Rectal smooth muscle tissue (tissue), 1 donor: ENCODE measurements at regions not wholly inside any gene's neighbourhood (a gene's known extent, or its start where the extent isn't known, plus 50 kb on each side); places are given as distances from the start of the nearest gene placed in this dataset.
A peak's percentile ranks its signal among the peaks of the same experiment; 100 is the strongest.

ENCODE experiments used
- H3K27ac ChIP-seq: one replicate; pipeline ENCODE4 v1.7.0; 2013; ENCODE audit warnings: low read depth, low read length, inconsistent platforms
- H3K27me3 ChIP-seq: one replicate; pipeline ENCODE4 v1.7.0; 2013; ENCODE audit warnings: low read length; ENCODE audit not compliant: control insufficient read depth, insufficient read depth
- H3K36me3 ChIP-seq: one replicate; pipeline ENCODE4 v1.7.0; 2013; ENCODE audit warnings: low read length; ENCODE audit not compliant: control insufficient read depth, insufficient read depth
- H3K4me1 ChIP-seq: one replicate; pipeline ENCODE4 v1.7.0; 2013; ENCODE audit warnings: low read length; ENCODE audit not compliant: control insufficient read depth, insufficient read depth
- H3K4me3 ChIP-seq: one replicate; pipeline ENCODE4 v1.7.0; 2013; ENCODE audit warnings: low read length
- H3K9ac ChIP-seq: one replicate; pipeline ENCODE4 v1.7.0; 2013; ENCODE audit warnings: low read length

GRCh38 chr20:58600756-58601155 lies 50.3 kb upstream of the STX16 start:
- Histone ChIP-seq H3K36me3 (no peaks in the 10 kb centered on the region), H3K9ac (no peak overlapping the region), H3K4me3 (no peak overlapping the region), H3K27me3 (no peaks in the 10 kb centered on the region), H3K27ac (no peak overlapping the region), H3K4me1 (peaks cover 38% of the 10 kb centered on the region)

GRCh38 chr20:58599966-58600365 lies 51.1 kb upstream of the STX16 start:
- H3K27me3 ChIP-seq: no peaks in the 10 kb centered on the region
- H3K4me1 ChIP-seq: peaks cover 41% of the 10 kb centered on the region
- no peak overlapping the region for H3K9ac ChIP-seq
- H3K27ac ChIP-seq: no peak overlapping the region
- no peaks in the 10 kb centered on the region for H3K36me3 ChIP-seq
- H3K4me3 ChIP-seq: no peak overlapping the region

- no peaks in the 10 kb centered on the region for H3K27me3 ChIP-seq
- H3K4me3 ChIP-seq: no peak overlapping the region
- no peaks in the 10 kb centered on the region for H3K36me3 ChIP-seq
- peak overlapping the region; percentile 91 for H3K27ac ChIP-seq
- no peak overlapping the region for H3K9ac ChIP-seq
- H3K4me1 ChIP-seq: peaks cover 28% of the 10 kb centered on the region
Measured at GRCh38 chr20:58598211-58599015, 52.7 kb upstream of the STX16 start.

GRCh38 chr20:58597249-58597891 lies 53.7 kb upstream of the STX16 start:
- Histone ChIP-seq H3K4me3 (no peak overlapping the region), H3K9ac (no peak overlapping the region), H3K27me3 (no peaks in the 10 kb centered on the region), H3K36me3 (no peaks in the 10 kb centered on the region), H3K4me1 (peaks cover 28% of the 10 kb centered on the region), H3K27ac (peak overlapping the region; percentile 91)

- no peak overlapping the region for H3K4me3 ChIP-seq
- H3K36me3 ChIP-seq: no peaks in the 10 kb centered on the region
- H3K9ac ChIP-seq: no peak overlapping the region
- peak overlapping the region; percentile 91 for H3K27ac ChIP-seq
- H3K4me1 ChIP-seq: peaks cover 28% of the 10 kb centered on the region
- no peaks in the 10 kb centered on the region for H3K27me3 ChIP-seq
Measured at GRCh38 chr20:58596750-58597248, 54.3 kb upstream of the STX16 start.

GRCh38 chr20:58596244-58596643 lies 54.8 kb upstream of the STX16 start:
- Histone ChIP-seq H3K36me3 (no peaks in the 10 kb centered on the region), H3K27ac (peak overlapping the region; percentile 91), H3K27me3 (no peaks in the 10 kb centered on the region), H3K4me3 (no peak overlapping the region), H3K4me1 (peaks cover 28% of the 10 kb centered on the region), H3K9ac (no peak overlapping the region)

- no peak overlapping the region for H3K9ac ChIP-seq
- H3K27me3 ChIP-seq: no peaks in the 10 kb centered on the region
- peaks cover 28% of the 10 kb centered on the region for H3K4me1 ChIP-seq
- no peak overlapping the region for H3K4me3 ChIP-seq
- H3K36me3 ChIP-seq: no peaks in the 10 kb centered on the region
- no peak overlapping the region for H3K27ac ChIP-seq
Measured at GRCh38 chr20:58595167-58595566, 55.9 kb upstream of the STX16 start.

GRCh38 chr20:58593880-58594638 lies 57.0 kb upstream of the STX16 start:
- no peak overlapping the region for H3K9ac ChIP-seq
- H3K27ac ChIP-seq: peak overlapping the region; percentile 46
- H3K27me3 ChIP-seq: no peaks in the 10 kb centered on the region
- H3K4me1 ChIP-seq: peaks cover 32% of the 10 kb centered on the region
- no peak overlapping the region for H3K4me3 ChIP-seq
- no peaks in the 10 kb centered on the region for H3K36me3 ChIP-seq

GRCh38 chr20:58592076-58592695 lies 58.9 kb upstream of the STX16 start:
- H3K4me3 ChIP-seq: no peak overlapping the region
- no peak overlapping the region for H3K27ac ChIP-seq
- peaks cover 16% of the 10 kb centered on the region for H3K4me1 ChIP-seq
- no peaks in the 10 kb centered on the region for H3K27me3 ChIP-seq
- no peak overlapping the region for H3K9ac ChIP-seq
- H3K36me3 ChIP-seq: no peaks in the 10 kb centered on the region

- H3K4me1 ChIP-seq: peaks cover 7% of the 10 kb centered on the region
- H3K4me3 ChIP-seq: no peak overlapping the region
- H3K27me3 ChIP-seq: no peaks in the 10 kb centered on the region
- H3K9ac ChIP-seq: no peak overlapping the region
- H3K27ac ChIP-seq: no peak overlapping the region
- H3K36me3 ChIP-seq: no peaks in the 10 kb centered on the region
Measured at GRCh38 chr20:58590679-58591473, 60.2 kb upstream of the STX16 start.

GRCh38 chr20:58587467-58587866 lies 63.6 kb upstream of the STX16 start:
- Histone ChIP-seq H3K4me3 (no peak overlapping the region), H3K36me3 (no peaks in the 10 kb centered on the region), H3K9ac (no peak overlapping the region), H3K4me1 (peaks cover 9% of the 10 kb centered on the region), H3K27ac (no peak overlapping the region), H3K27me3 (peaks cover 2% of the 10 kb centered on the region)
